ENCODE measurements at regions not wholly inside any gene's neighbourhood (a gene's known extent, or its start where the extent isn't known, plus 50 kb on each side); places are given as distances from the start of the nearest gene placed in this dataset.

- no peak for TF ChIP-seq CTCF (IDR thresholded peaks at IDR 0.05)
- TF ChIP-seq POLR2AphosphoS5 (IDR thresholded peaks at IDR 0.05) = no peak
- no peak for TF ChIP-seq EP300 (IDR thresholded peaks at IDR 0.05)
- TF ChIP-seq POLR2A (IDR thresholded peaks at IDR 0.05) = no peak
Measured at GRCh38 chr18:68439642-68440041, 275.3 kb downstream of the TMX3 start.

Measured in upper lobe of left lung (tissue), 4 donors.